ENCODE measurements at regions not wholly inside any gene's neighbourhood (a gene's known extent, or its start where the extent isn't known, plus 50 kb on each side); places are given as distances from the start of the nearest gene placed in this dataset.
"Not testable (repeated sequence)": the region's sequence is repeated elsewhere in the genome, so short reads cannot be mapped to it uniquely, and the experiment has no call there.

GRCh38 chr6:18659994-18660393 lies 272.8 kb downstream of the RNF144B start:
- H3K4me3 ChIP-seq (ENCODE audit: low read length); H3K27ac ChIP-seq (ENCODE audit: low read length); DNase-seq; H3K9ac ChIP-seq (ENCODE audit: low read length); H4K20me1 ChIP-seq (ENCODE audit: insufficient read depth, low read depth, low read length); H3K4me2 ChIP-seq (ENCODE audit: low read depth, low read length, poor library complexity, severe bottlenecking); H3K9me3 ChIP-seq (ENCODE audit: low read length); H3K4me1 ChIP-seq (ENCODE audit: low read length); H2AFZ ChIP-seq (ENCODE audit: low read length); H3K9me2 ChIP-seq (replicated peaks; ENCODE audit: insufficient read depth, low read length); H3K27me3 ChIP-seq (ENCODE audit: low read length); H3K79me2 ChIP-seq (ENCODE audit: low read length); H3K36me3 ChIP-seq (ENCODE audit: insufficient read depth, low read length): not testable (repeated sequence)

GRCh38 chr6:18663011-18663410 lies 275.9 kb downstream of the RNF144B start:
- DNase-seq, result no peak
- Histone ChIP-seq H3K27me3 (ENCODE audit: low read length) (no peaks in the 10 kb centered on the region), H2AFZ (ENCODE audit: low read length) (no peak overlapping the region), H3K27ac (ENCODE audit: low read length) (no peak overlapping the region), H3K9me3 (ENCODE audit: low read length) (no peaks in the 10 kb centered on the region), H3K4me2 (ENCODE audit: low read depth, low read length, poor library complexity, severe bottlenecking) (no peak overlapping the region), H3K36me3 (ENCODE audit: insufficient read depth, low read length) (no peaks in the 10 kb centered on the region), H3K4me1 (ENCODE audit: low read length) (no peaks in the 10 kb centered on the region), H3K4me3 (ENCODE audit: low read length) (no peak overlapping the region), H3K79me2 (ENCODE audit: low read length) (no peaks in the 10 kb centered on the region), H3K9me2 (replicated peaks; ENCODE audit: insufficient read depth, low read length) (no peaks in the 10 kb centered on the region), H4K20me1 (ENCODE audit: insufficient read depth, low read depth, low read length) (no peaks in the 10 kb centered on the region), H3K9ac (ENCODE audit: low read length) (no peak overlapping the region)

GRCh38 chr6:18664401-18664800 lies 277.3 kb downstream of the RNF144B start:
- Histone ChIP-seq H3K4me2 (ENCODE audit: low read depth, low read length, poor library complexity, severe bottlenecking) (no peak overlapping the region), H3K79me2 (ENCODE audit: low read length) (no peaks in the 10 kb centered on the region), H3K27me3 (ENCODE audit: low read length) (no peaks in the 10 kb centered on the region), H3K4me3 (ENCODE audit: low read length) (no peak overlapping the region), H3K4me1 (ENCODE audit: low read length) (no peaks in the 10 kb centered on the region), H2AFZ (ENCODE audit: low read length) (no peak overlapping the region), H3K36me3 (ENCODE audit: insufficient read depth, low read length) (no peaks in the 10 kb centered on the region), H3K9me3 (ENCODE audit: low read length) (no peaks in the 10 kb centered on the region), H4K20me1 (ENCODE audit: insufficient read depth, low read depth, low read length) (no peaks in the 10 kb centered on the region), H3K27ac (ENCODE audit: low read length) (no peak overlapping the region), H3K9ac (ENCODE audit: low read length) (no peak overlapping the region), H3K9me2 (replicated peaks; ENCODE audit: insufficient read depth, low read length) (no peaks in the 10 kb centered on the region)
- no peak for DNase-seq

GRCh38 chr6:18667612-18668011 lies 280.5 kb downstream of the RNF144B start:
- H3K27ac ChIP-seq (ENCODE audit: low read length), result no peak overlapping the region
- H3K27me3 ChIP-seq (ENCODE audit: low read length), result no peaks in the 10 kb centered on the region
- H3K9ac ChIP-seq (ENCODE audit: low read length), result no peak overlapping the region
- H3K79me2 ChIP-seq (ENCODE audit: low read length), result no peaks in the 10 kb centered on the region
- H3K9me2 ChIP-seq (replicated peaks; ENCODE audit: insufficient read depth, low read length), result no peaks in the 10 kb centered on the region
- no peak overlapping the region for H2AFZ ChIP-seq (ENCODE audit: low read length)
- H4K20me1 ChIP-seq (ENCODE audit: insufficient read depth, low read depth, low read length), result no peaks in the 10 kb centered on the region
- H3K4me3 ChIP-seq (ENCODE audit: low read length), result no peak overlapping the region
- H3K4me2 ChIP-seq (ENCODE audit: low read depth, low read length, poor library complexity, severe bottlenecking), result no peak overlapping the region
- H3K4me1 ChIP-seq (ENCODE audit: low read length), result no peaks in the 10 kb centered on the region
- no peak for DNase-seq
- no peaks in the 10 kb centered on the region for H3K9me3 ChIP-seq (ENCODE audit: low read length)
- H3K36me3 ChIP-seq (ENCODE audit: insufficient read depth, low read length), result no peaks in the 10 kb centered on the region

GRCh38 chr6:18668994-18669393 lies 281.8 kb downstream of the RNF144B start:
- Histone ChIP-seq H3K4me1 (ENCODE audit: low read length) (no peaks in the 10 kb centered on the region), H3K27ac (ENCODE audit: low read length) (no peak overlapping the region), H3K9ac (ENCODE audit: low read length) (no peak overlapping the region), H2AFZ (ENCODE audit: low read length) (no peak overlapping the region), H3K9me3 (ENCODE audit: low read length) (no peaks in the 10 kb centered on the region), H3K4me2 (ENCODE audit: low read depth, low read length, poor library complexity, severe bottlenecking) (no peak overlapping the region), H3K79me2 (ENCODE audit: low read length) (no peaks in the 10 kb centered on the region), H3K27me3 (ENCODE audit: low read length) (no peaks in the 10 kb centered on the region), H3K9me2 (replicated peaks; ENCODE audit: insufficient read depth, low read length) (no peaks in the 10 kb centered on the region), H3K4me3 (ENCODE audit: low read length) (no peak overlapping the region), H3K36me3 (ENCODE audit: insufficient read depth, low read length) (no peaks in the 10 kb centered on the region), H4K20me1 (ENCODE audit: insufficient read depth, low read depth, low read length) (no peaks in the 10 kb centered on the region)
- DNase-seq, result no peak

GRCh38 chr6:18672852-18673251 lies 285.7 kb downstream of the RNF144B start:
- Histone ChIP-seq H3K4me2 (ENCODE audit: low read depth, low read length, poor library complexity, severe bottlenecking) (no peak overlapping the region), H3K9me3 (ENCODE audit: low read length) (no peaks in the 10 kb centered on the region), H3K4me1 (ENCODE audit: low read length) (no peaks in the 10 kb centered on the region), H4K20me1 (ENCODE audit: insufficient read depth, low read depth, low read length) (no peaks in the 10 kb centered on the region), H2AFZ (ENCODE audit: low read length) (no peak overlapping the region), H3K27ac (ENCODE audit: low read length) (no peak overlapping the region), H3K79me2 (ENCODE audit: low read length) (no peaks in the 10 kb centered on the region), H3K9ac (ENCODE audit: low read length) (no peak overlapping the region), H3K4me3 (ENCODE audit: low read length) (no peak overlapping the region), H3K9me2 (replicated peaks; ENCODE audit: insufficient read depth, low read length) (no peaks in the 10 kb centered on the region), H3K27me3 (ENCODE audit: low read length) (no peaks in the 10 kb centered on the region), H3K36me3 (ENCODE audit: insufficient read depth, low read length) (no peaks in the 10 kb centered on the region)
- no peak for DNase-seq

GRCh38 chr6:18674346-18674745 lies 287.2 kb downstream of the RNF144B start:
- H3K79me2 ChIP-seq (ENCODE audit: low read length), result no peaks in the 10 kb centered on the region
- H3K9ac ChIP-seq (ENCODE audit: low read length), result no peak overlapping the region
- no peak overlapping the region for H2AFZ ChIP-seq (ENCODE audit: low read length)
- H3K4me1 ChIP-seq (ENCODE audit: low read length), result no peaks in the 10 kb centered on the region
- no peaks in the 10 kb centered on the region for H3K9me3 ChIP-seq (ENCODE audit: low read length)
- H3K9me2 ChIP-seq (replicated peaks; ENCODE audit: insufficient read depth, low read length), result no peaks in the 10 kb centered on the region
- no peaks in the 10 kb centered on the region for H4K20me1 ChIP-seq (ENCODE audit: insufficient read depth, low read depth, low read length)
- H3K27ac ChIP-seq (ENCODE audit: low read length), result no peak overlapping the region
- no peaks in the 10 kb centered on the region for H3K27me3 ChIP-seq (ENCODE audit: low read length)
- no peak for DNase-seq
- H3K4me3 ChIP-seq (ENCODE audit: low read length), result no peak overlapping the region
- H3K36me3 ChIP-seq (ENCODE audit: insufficient read depth, low read length), result no peaks in the 10 kb centered on the region
- H3K4me2 ChIP-seq (ENCODE audit: low read depth, low read length, poor library complexity, severe bottlenecking), result no peak overlapping the region

- no peak for DNase-seq
- Histone ChIP-seq H4K20me1 (ENCODE audit: insufficient read depth, low read depth, low read length) (no peaks in the 10 kb centered on the region), H3K36me3 (ENCODE audit: insufficient read depth, low read length) (no peaks in the 10 kb centered on the region), H3K4me3 (ENCODE audit: low read length) (no peak overlapping the region), H3K27me3 (ENCODE audit: low read length) (no peaks in the 10 kb centered on the region), H3K4me1 (ENCODE audit: low read length) (no peaks in the 10 kb centered on the region), H2AFZ (ENCODE audit: low read length) (no peak overlapping the region), H3K27ac (ENCODE audit: low read length) (no peak overlapping the region), H3K4me2 (ENCODE audit: low read depth, low read length, poor library complexity, severe bottlenecking) (no peak overlapping the region), H3K9me2 (replicated peaks; ENCODE audit: insufficient read depth, low read length) (no peaks in the 10 kb centered on the region), H3K79me2 (ENCODE audit: low read length) (no peaks in the 10 kb centered on the region), H3K9ac (ENCODE audit: low read length) (no peak overlapping the region), H3K9me3 (ENCODE audit: low read length) (no peaks in the 10 kb centered on the region)
Observed at GRCh38 chr6:18675881-18676280, 288.7 kb downstream of the RNF144B start.

GRCh38 chr6:18676548-18676947 lies 289.4 kb downstream of the RNF144B start:
- Histone ChIP-seq H3K27me3 (ENCODE audit: low read length) (no peaks in the 10 kb centered on the region), H3K9me2 (replicated peaks; ENCODE audit: insufficient read depth, low read length) (no peaks in the 10 kb centered on the region), H2AFZ (ENCODE audit: low read length) (no peak overlapping the region), H3K4me3 (ENCODE audit: low read length) (no peak overlapping the region), H3K36me3 (ENCODE audit: insufficient read depth, low read length) (no peaks in the 10 kb centered on the region), H3K9ac (ENCODE audit: low read length) (no peak overlapping the region), H3K4me1 (ENCODE audit: low read length) (no peaks in the 10 kb centered on the region), H4K20me1 (ENCODE audit: insufficient read depth, low read depth, low read length) (no peaks in the 10 kb centered on the region), H3K9me3 (ENCODE audit: low read length) (no peaks in the 10 kb centered on the region), H3K27ac (ENCODE audit: low read length) (no peak overlapping the region), H3K79me2 (ENCODE audit: low read length) (no peaks in the 10 kb centered on the region), H3K4me2 (ENCODE audit: low read depth, low read length, poor library complexity, severe bottlenecking) (no peak overlapping the region)
- DNase-seq, result no peak
